Right lobe of liver (tissue), 6 donors: ENCODE measurements at regions not wholly inside any gene's neighbourhood (a gene's known extent, or its start where the extent isn't known, plus 50 kb on each side); places are given as distances from the start of the nearest gene placed in this dataset.

ENCODE experiments used
- ATAC-seq, 4 donors: fragments of 200-7000 bp; cut with Tn5 transposase; one replicate each; pipeline ENCODE4 v1.9.1; 2020; ENCODE audit warnings: mild to moderate bottlenecking in 4 of 4, moderate library complexity in 4 of 4
- DNase-seq, 3 donors: peaks; one replicate each; pipeline ENCODE4 v3.0.0-alpha.2; 2020
- H3K27ac ChIP-seq, 3 donors: fragments of 200-600 bp; one replicate each; pipeline ENCODE4 v1.8.0; 2022
- H3K27me3 ChIP-seq, 2 donors: fragments of 200-600 bp; one replicate each; pipeline ENCODE4 v1.8.0; 2022
- H3K36me3 ChIP-seq, 4 donors: fragments of 200-600 bp; sonication (generic) in 1 of 4; one replicate each; pipeline versions ENCODE4 v1.5.1 to v1.8.0; 2017 to 2022; ENCODE audit warnings: control low read depth in 1 of 4
- H3K4me1 ChIP-seq, 4 donors: fragments of 200-600 bp; sonication (generic) in 1 of 4; one replicate each; pipeline versions ENCODE4 v1.5.1 to v1.8.0; 2017 to 2022; ENCODE audit warnings: control low read depth in 1 of 4
- H3K4me3 ChIP-seq, 3 donors: fragments of 200-600 bp; one replicate each; pipeline ENCODE4 v1.8.0; 2022
- H3K9me3 ChIP-seq, 4 donors: fragments of 200-600 bp; sonication (generic) in 1 of 4; one replicate each; pipeline versions ENCODE4 v1.5.1 to v1.8.0; 2017 to 2022; ENCODE audit warnings: control low read depth in 1 of 4
- POLR2A ChIP-seq: fragments of 450-650 bp; IDR thresholded peaks from one replicate; pipeline ENCODE4 v1.6.1; 2017; ENCODE audit warnings: antibody characterized with exemption, mild to moderate bottlenecking
- WGBS: methylation state at CpG from one replicate; pipeline ENCODE4 v1.1.6; 2018; ENCODE audit warnings: low coverage, low lambda C conversion rate; ENCODE audit not compliant: insufficient coverage; ENCODE audit errors: missing lambda C conversion rate; 5-methylcytosine and 5-hydroxymethylcytosine counted together
- intact Hi-C, 2 donors: fragments of 100-400 bp; cut with DNase I; formaldehyde crosslinking; loops; one replicate each; pipeline versions ENCODE4 v1.11.2 to v1.14.1; 2022
- TF ChIP-seq, protein P1 (sequence below), 4 donors: fragments of 200-600 bp in 3 of 4; fragments of 450-650 bp in 1 of 4; IDR thresholded peaks; one replicate each; pipeline versions ENCODE4 v1.5.1 to v1.8.0; 2016 to 2022; ENCODE audit warnings: antibody characterized with exemption in 4 of 4, mild to moderate bottlenecking in 2 of 4
- donor health status: DM: no; HTN: yes; CAD: no.
- donor health status: DM: no; HTN: no; CAD: no.
- donor health status: DM: no; HTN: no; CAD: no.
- donor health status: DM: no; HTN: yes; CAD: no.
- donor health status: DM: no; HTN: yes; CAD: no.

DNA sequence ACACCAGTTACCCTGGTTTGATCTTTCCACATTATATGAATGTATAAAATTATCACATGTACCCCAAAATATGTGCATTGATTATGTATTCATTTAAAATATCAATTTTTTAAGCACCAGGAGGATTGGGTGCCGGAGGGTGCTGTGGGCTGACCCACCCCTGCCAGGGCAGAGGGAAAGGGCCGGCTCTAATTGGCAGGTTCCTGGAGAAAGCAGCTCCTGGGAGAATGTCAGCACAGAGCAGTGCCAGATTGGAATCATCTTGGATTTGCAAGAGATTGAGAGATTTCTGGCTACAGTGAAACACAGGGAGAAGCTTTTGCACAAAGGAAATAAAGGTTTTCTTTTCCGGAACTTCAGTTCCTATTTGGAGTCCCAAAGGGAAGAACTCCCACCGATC, 264.4 kb upstream of the TCERG1L start:
- intact Hi-C loops = no loop called here
- H3K27ac ChIP-seq = no peak overlapping the region
- ATAC-seq (no peak), DNase-seq (peak in 1 of 3 donors; percentile 8)
- TF ChIP-seq, protein P1, sequence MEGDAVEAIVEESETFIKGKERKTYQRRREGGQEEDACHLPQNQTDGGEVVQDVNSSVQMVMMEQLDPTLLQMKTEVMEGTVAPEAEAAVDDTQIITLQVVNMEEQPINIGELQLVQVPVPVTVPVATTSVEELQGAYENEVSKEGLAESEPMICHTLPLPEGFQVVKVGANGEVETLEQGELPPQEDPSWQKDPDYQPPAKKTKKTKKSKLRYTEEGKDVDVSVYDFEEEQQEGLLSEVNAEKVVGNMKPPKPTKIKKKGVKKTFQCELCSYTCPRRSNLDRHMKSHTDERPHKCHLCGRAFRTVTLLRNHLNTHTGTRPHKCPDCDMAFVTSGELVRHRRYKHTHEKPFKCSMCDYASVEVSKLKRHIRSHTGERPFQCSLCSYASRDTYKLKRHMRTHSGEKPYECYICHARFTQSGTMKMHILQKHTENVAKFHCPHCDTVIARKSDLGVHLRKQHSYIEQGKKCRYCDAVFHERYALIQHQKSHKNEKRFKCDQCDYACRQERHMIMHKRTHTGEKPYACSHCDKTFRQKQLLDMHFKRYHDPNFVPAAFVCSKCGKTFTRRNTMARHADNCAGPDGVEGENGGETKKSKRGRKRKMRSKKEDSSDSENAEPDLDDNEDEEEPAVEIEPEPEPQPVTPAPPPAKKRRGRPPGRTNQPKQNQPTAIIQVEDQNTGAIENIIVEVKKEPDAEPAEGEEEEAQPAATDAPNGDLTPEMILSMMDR (IDR thresholded peaks at IDR 0.05) = no peak
- no peak for TF ChIP-seq POLR2A
- H3K27me3 ChIP-seq = no peaks in the 10 kb centered on the region
- 93% methylated on average over 2 of the region's 4 CpGs for WGBS
- no peaks in the 10 kb centered on the region for H3K36me3 ChIP-seq
- no peak overlapping the region for H3K4me3 ChIP-seq
- no peaks in the 10 kb centered on the region for H3K4me1 ChIP-seq
- H3K9me3 ChIP-seq = no peaks in the 10 kb centered on the region

DNA sequence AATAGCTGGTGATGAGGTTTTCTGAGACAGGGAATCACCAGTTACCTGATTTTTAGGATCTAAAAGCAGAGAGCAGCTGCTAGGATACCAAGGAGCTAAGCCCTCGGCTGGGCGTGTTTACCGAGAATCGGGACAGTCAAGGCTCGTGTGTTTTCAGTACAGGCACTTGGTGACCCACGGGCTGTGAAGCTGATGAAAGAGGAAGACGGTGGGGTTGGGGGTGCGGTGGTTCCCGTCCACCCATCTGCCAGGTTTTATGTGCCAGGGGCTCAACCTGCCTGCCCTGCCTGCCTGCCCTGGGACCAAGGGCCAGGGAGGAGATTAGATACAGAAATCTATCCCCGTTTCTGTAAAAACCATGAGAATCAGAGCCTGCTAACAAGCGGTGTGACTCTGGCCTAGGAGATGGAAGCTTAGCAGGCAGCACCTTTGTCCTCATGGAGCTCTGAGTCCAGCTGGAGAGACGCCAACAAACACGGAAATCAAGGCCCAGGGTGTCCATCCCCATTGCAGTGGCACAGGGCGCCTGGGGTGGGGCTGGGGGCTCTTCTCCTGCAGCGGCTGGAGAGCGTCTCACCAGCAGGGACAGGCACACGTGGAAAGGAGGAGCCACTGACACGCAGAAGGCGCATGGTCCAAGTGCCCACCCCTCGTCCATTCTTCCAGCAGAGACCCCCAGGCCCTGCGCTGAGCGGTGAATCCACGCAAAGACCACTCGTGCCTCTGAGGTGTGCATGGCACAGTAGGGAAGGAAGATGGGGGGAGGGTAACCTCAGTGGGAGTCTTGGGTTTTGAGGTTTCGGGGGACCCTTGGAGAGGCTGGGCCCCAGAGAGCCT, 265.0 kb upstream of the TCERG1L start:
- Histone ChIP-seq H3K27me3 (no peaks in the 10 kb centered on the region), H3K4me3 (no peak overlapping the region), H3K36me3 (no peaks in the 10 kb centered on the region), H3K4me1 (no peaks in the 10 kb centered on the region), H3K9me3 (no peaks in the 10 kb centered on the region), H3K27ac (no peak overlapping the region)
- ATAC-seq (no peak), DNase-seq (peak in 1 of 3 donors; percentile 37)
- intact Hi-C loops = no loop called here
- 60% methylated on average over 6 of the region's 25 CpGs for WGBS
- TF ChIP-seq POLR2A = no peak
- TF ChIP-seq, protein P1 (IDR thresholded peaks at IDR 0.05) = no peak

DNA sequence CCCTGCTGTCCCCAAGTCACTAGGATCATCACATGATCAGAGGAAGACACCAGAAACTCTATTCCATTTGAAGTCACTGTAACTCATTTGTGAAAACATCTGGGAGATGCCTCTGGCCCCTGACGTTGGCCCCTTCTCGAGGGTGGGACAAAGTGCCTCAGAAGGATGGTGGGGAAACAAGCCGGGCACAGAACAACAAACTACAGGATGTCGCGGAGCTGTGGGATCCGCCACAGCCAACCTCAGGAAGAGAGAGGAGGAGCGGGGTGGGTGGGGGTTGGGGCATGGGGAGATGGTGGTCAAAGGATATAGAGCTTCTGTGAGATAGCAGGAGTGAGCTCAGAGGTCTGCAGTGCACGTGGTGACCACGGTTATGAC, 265.6 kb upstream of the TCERG1L start:
- intact Hi-C loops = no loop called here
- Histone ChIP-seq H3K4me3 (no peak overlapping the region), H3K9me3 (no peaks in the 10 kb centered on the region), H3K4me1 (no peaks in the 10 kb centered on the region), H3K27me3 (no peaks in the 10 kb centered on the region), H3K27ac (no peak overlapping the region), H3K36me3 (no peaks in the 10 kb centered on the region)
- ATAC-seq = no peak
- WGBS = 42% methylated on average over 8 of the region's 9 CpGs
- TF ChIP-seq, protein P1 (IDR thresholded peaks at IDR 0.05) = no peak
- no peak for TF ChIP-seq POLR2A
- DNase-seq = no peak

DNA sequence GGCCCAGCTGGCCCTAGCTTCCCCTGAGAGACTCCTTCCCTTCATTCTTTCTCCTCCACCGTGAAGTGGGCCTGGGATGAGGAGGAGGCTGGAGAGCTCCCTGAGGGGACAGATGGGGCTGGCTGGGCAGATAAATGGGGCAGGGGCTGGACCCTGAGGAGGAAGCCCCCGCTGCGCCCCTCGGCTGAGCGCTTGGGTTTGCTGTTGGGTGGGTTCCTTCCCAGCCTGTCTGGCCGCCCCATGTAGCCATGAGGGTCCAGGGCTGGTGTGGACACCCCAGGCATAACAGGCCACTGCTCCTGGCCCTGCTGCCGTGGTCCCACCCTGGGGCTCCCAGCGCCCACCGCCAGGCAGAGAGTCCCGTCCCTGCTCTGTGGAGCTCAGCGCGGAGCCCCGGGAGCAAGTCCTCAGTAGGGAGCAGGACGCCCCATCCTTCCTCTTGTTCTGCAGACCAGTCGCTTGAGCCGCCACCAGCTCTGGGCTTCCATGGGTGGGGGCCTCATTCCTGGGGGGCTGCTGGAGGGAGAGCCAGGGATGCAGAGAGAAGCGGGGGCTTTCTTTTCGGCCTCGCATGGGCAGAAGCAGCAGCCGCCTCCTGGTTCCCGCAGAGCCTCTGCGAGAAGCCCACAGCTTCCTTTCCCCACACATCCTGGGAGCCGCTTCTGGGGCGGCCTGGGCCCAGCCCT, 266.4 kb upstream of the TCERG1L start:
- no peaks in the 10 kb centered on the region for H3K9me3 ChIP-seq
- ATAC-seq (peak in 1 of 4 donors; percentile 8), DNase-seq (peak in 1 of 3 donors; percentile 33)
- H3K27ac ChIP-seq = no peak overlapping the region
- 60% methylated on average over 1 of the region's 24 CpGs for WGBS
- no peak for TF ChIP-seq POLR2A
- TF ChIP-seq, protein P1 (IDR thresholded peaks at IDR 0.05) = no peak
- intact Hi-C loops = no loop called here
- H3K36me3 ChIP-seq = no peaks in the 10 kb centered on the region
- H3K4me1 ChIP-seq = no peaks in the 10 kb centered on the region
- H3K4me3 ChIP-seq = no peak overlapping the region
- H3K27me3 ChIP-seq = no peaks in the 10 kb centered on the region
